GM21515 (cell line): ENCODE measurements at regions not wholly inside any gene's neighbourhood (a gene's known extent, or its start where the extent isn't known, plus 50 kb on each side); places are given as distances from the start of the nearest gene placed in this dataset.
"Not testable (repeated sequence)": the region's sequence is repeated elsewhere in the genome, so short reads cannot be mapped to it uniquely, and the experiment has no call there.

ENCODE experiments used
- ATAC-seq: cut with Tn5 transposase; IDR thresholded peaks from one replicate; pipeline ENCODE4 v1.9.1; 2021; ENCODE audit not compliant: unreplicated experiment

DNA sequence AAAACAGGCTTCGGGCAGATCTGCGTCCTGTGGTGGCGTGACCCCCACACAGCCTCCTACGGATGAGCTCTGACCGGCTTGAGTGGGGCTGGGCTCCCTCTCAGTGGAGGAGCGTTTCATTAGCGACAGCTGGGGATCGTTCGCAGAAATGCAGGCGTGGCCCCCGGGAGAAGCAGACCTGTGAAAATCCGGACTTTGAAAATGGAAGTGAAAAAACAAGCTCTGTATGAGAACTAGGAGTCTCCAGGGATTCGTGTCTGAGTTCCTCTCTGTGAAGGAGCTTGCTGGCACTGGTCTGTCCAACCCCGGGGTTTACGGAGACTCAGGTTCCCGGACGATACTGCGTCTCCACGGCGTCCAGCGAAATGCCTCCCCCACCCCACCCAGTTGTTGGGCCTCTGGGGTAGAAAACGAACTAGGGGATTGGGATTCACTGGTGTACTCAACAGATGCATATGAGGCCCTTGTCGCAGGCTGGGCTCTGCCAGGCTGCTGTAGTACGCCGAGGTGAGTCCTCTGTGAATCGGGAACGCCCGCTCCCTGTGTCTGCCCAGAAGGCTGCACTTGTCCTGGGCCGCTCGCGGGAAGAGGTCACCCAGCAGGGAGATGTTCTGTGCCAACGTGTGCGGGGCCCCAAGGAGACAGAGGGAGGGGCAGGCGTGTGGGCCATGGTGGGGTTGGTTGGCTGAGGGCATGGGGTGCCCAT is 119.7 kb upstream of the ZNF469 start:
- ATAC-seq, result not testable (repeated sequence)

DNA sequence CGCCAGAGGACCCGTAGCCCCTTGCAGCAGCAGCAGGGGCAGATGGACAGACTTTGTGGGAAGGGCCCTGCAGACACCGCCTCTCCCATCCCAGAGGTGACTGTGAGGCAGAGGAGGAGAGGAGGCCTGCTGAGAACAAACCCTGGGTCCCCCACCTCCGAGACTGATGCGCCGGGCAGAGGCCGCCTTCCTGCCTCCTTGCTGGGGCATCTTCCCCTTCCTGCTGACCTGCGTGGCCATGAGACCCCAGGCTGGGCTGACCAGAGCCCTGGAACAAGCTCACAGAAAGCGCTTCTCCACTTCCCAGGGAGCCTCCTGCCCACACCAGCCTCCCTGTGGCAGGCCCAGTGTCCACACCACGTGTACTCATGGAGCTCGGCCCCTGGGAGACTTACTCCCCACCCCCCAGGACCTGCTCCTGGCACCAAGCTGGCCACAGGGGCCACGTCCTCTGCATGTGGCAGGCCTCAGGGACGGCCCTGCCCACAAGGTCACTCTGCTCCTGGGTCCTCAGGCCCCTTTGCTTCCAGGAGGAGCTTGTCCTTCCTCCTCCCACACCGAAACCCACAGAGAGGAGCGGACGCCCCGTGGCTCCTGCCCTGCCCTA is 119.0 kb upstream of the ZNF469 start:
- ATAC-seq, result not testable (repeated sequence)

GRCh38 chr16:88264641-88265285 is 118.0 kb upstream of the ZNF469 start:
- peak; percentile 49 for ATAC-seq

- peak; percentile 30 for ATAC-seq
These were observed 117.3 kb upstream of the ZNF469 start for GRCh38 chr16:88265286-88265938.

DNA sequence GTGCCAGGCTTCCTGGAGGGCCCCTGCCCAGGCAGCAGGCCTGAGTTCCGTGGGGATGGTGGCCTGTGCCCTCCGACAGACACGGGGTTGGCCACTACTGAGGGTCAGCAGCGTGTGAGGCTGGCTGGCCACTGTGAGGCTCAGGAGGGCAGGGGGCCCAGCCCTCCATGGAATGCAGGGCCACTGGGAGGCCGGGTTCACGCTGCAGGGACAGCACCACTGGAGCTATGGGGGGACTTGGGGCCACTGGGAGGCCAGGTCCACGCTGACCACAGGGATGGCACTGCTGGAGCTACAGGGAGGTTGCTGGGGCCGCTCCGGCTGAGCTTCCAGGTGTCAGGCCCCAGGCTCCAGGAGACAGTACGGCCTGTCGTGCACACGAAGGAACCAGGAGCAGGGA is 116.7 kb upstream of the ZNF469 start:
- not testable (repeated sequence) for ATAC-seq

DNA sequence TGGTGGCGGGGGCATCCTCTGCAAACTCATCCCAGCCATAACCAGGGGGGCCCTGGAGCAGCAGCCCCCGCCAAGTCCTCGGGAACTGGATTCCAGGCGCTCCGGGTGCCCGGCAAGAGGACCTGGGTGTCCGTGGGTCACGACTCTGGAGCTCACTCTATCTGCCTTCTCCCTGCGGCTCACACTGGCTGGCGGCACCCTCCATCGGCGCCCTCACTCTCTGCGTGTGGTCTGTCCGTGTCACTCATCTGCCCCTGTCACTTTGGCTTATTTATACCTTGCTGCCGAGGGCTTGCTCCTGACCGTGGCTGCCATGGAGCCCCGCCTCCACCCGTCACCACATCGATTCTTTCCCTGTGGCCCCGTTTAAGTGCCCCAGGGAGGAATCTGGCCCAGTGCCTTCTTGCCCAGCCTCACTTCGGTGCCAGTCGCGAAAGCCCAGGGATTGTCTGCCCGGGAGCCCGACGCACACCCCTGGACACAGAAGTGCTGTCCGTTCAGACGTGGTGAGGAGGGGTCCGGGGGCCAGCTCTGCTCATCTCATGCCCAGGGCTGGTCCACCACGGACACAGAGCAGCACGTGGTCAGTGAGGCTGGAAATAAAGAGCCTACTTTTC is 115.7 kb upstream of the ZNF469 start:
- not testable (repeated sequence) for ATAC-seq

DNA sequence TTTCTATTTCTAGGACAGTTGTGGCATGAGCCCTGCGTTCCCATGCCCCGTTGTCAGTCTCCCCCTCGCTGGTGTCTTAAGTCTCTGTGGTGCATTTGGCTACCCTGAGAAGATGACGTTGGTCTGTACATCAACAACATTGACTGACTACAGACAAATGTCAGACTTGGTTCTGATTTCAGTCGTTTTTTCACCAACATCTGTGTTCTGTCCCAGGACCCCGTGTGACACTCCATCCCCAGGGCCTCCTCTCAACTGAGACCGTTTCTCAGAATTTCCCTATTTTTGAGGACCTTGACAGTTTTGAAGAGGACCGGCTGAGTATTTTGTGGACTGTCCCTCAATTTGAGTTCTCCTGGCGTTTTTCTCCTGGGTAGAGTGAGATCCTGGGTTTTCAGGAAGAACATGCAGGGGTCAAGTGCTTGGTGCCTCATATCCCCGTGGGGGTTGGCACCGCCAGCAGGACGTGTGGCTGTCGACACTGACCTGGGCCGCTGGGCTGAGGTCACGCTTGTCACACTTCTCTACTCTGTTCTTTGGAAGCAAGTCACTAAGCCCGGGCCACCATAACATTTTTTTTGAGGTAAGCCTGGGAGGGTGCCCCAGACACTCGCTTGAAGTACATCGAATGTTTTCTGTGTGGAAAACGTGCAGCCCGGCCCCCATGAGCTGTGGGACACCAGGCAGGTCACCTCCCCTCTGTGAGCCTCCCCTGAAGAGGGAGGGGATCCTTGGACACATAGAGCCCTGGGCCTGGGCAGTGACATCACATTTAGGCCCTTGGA is 114.4 kb upstream of the ZNF469 start:
- ATAC-seq, result not testable (repeated sequence)

GRCh38 chr16:88270171-88270790 is 112.5 kb upstream of the ZNF469 start:
- ATAC-seq, result not testable (repeated sequence)

DNA sequence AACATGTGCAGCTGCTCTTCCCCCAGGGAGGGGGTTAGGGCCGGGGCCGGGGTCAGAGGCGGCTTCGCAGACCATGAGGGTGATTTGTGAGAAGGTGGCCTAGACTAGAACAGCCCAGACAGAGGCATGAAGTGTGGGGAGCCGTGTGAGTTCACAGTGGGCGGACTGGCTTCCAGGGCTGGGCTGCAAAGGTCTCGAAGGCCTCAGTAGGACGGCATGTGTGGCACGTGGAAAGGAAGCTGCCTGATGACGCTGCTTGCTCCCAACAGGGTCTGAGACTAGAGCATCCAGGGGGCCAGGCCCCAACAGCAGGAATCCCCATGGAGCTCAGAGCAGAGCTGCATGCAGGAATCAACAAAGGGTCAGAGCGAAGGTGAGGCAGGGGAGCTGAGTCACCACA is 111.5 kb upstream of the ZNF469 start:
- not testable (repeated sequence) for ATAC-seq

GRCh38 chr16:88271776-88272175 is 111.0 kb upstream of the ZNF469 start:
- not testable (repeated sequence) for ATAC-seq

- not testable (repeated sequence) for ATAC-seq
These were observed 110.3 kb upstream of the ZNF469 start for GRCh38 chr16:88272437-88272836.

GRCh38 chr16:88274126-88274750 is 108.5 kb upstream of the ZNF469 start:
- ATAC-seq, result not testable (repeated sequence)

GRCh38 chr16:88274847-88275246 is 107.9 kb upstream of the ZNF469 start:
- no peak for ATAC-seq

DNA sequence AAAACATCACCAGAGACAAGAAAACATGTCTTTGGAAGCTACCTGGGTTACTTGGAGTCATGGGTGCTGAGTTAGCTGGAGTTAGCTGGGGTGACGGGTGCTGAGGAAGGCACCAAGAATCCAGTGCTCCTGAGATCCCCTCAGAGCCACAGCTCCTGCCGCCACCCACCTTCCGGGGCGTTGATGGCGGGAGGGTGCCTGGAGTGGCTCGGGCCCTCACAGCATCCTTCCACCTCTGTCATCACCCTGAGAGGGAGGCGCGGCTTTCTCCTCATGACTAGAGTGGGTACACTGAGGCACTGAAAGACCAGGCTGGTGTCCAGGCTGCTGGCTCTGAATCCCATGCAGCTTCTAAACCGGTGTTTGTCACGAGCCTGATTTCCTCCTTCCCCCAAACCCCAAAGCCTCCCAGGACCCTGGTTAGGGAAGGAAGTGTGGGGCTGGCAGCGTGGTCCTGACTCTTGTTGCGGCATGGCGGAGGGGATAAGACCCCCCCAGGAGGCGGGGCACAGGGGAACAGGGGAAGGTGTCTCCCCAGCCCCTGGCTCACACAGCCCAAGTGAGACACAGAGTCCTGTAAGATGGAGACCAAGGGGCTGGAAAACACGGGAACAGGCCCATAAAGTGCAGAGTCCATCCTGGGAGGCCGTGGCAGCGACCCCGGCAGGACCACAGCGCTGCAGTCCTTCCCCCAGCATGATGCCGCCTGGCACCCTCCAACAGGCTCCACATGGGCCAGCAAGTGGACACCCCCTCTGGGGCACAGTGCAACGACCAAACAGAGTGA is 107.2 kb upstream of the ZNF469 start:
- ATAC-seq, result not testable (repeated sequence)

- not testable (repeated sequence) for ATAC-seq
These were observed 106.6 kb upstream of the ZNF469 start for GRCh38 chr16:88276123-88276588.

DNA sequence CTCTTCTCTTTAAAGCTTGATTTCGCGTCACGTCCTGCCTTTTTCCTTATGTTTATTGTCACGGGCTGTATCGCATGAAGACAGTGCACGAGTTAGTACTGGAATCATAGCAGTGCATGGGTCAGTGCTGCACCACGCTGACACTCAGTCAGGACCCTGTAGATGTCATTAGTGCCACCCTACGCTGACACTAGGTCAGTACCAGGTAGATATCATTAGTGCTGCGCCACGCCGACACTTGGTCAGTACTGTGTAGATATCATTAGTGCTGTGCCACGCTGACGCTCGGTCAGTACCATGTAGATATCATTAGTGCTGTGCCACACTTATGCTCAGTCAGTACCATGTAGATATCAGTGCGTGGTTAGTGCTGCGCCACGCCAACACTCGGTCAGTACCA is 106.2 kb upstream of the ZNF469 start:
- ATAC-seq, result no peak

GRCh38 chr16:88279998-88280397 is 102.8 kb upstream of the ZNF469 start:
- ATAC-seq, result no peak

- no peak for ATAC-seq
These were observed 100.7 kb upstream of the ZNF469 start for GRCh38 chr16:88281858-88282563.
